HG02943 (cell line): ENCODE measurements at regions not wholly inside any gene's neighbourhood (a gene's known extent, or its start where the extent isn't known, plus 50 kb on each side); places are given as distances from the start of the nearest gene placed in this dataset.
"Not testable (repeated sequence)": the region's sequence is repeated elsewhere in the genome, so short reads cannot be mapped to it uniquely, and the experiment has no call there.

Experiments
- ATAC-seq: cut with Tn5 transposase; IDR thresholded peaks from one replicate; pipeline ENCODE4 v1.9.1; 2021; ENCODE audit warnings: mild to moderate bottlenecking, low read depth, moderate library complexity; ENCODE audit not compliant: unreplicated experiment

GRCh38 chr13:54248306-54248705 lies 1219.7 kb downstream of the OLFM4 start:
- no peak for ATAC-seq

GRCh38 chr13:54261856-54262255 lies 1233.2 kb downstream of the OLFM4 start:
- no peak for ATAC-seq

- ATAC-seq = no peak
These were observed 1235.3 kb downstream of the OLFM4 start for GRCh38 chr13:54263868-54264267.

GRCh38 chr13:54267253-54267668 lies 1238.6 kb downstream of the OLFM4 start:
- not testable (repeated sequence) for ATAC-seq

- ATAC-seq = not testable (repeated sequence)
These were observed 1239.5 kb downstream of the OLFM4 start for GRCh38 chr13:54268013-54268695.

- no peak for ATAC-seq
These were observed 1258.6 kb downstream of the OLFM4 start for GRCh38 chr13:54287062-54287764.

- ATAC-seq = no peak
These were observed 1272.5 kb downstream of the OLFM4 start for GRCh38 chr13:54301085-54301484.

- ATAC-seq = no peak
These were observed 1276.8 kb downstream of the OLFM4 start for GRCh38 chr13:54305377-54305776.

- ATAC-seq = no peak
These were observed 1284.3 kb downstream of the OLFM4 start for GRCh38 chr13:54312885-54313284.

GRCh38 chr13:54317722-54318121 lies 1289.1 kb downstream of the OLFM4 start:
- no peak for ATAC-seq

GRCh38 chr13:54337540-54337939 lies 1308.9 kb downstream of the OLFM4 start:
- no peak for ATAC-seq

- no peak for ATAC-seq
These were observed 1318.9 kb downstream of the OLFM4 start for GRCh38 chr13:54347531-54347930.

- no peak for ATAC-seq
These were observed 1327.6 kb downstream of the OLFM4 start for GRCh38 chr13:54356209-54356608.

GRCh38 chr13:54356849-54357248 lies 1328.2 kb downstream of the OLFM4 start:
- no peak for ATAC-seq

GRCh38 chr13:54357284-54357933 lies 1328.8 kb downstream of the OLFM4 start:
- no peak for ATAC-seq

- ATAC-seq = no peak
These were observed 1332.8 kb downstream of the OLFM4 start for GRCh38 chr13:54361460-54361859.

GRCh38 chr13:54366728-54367127 lies 1338.1 kb downstream of the OLFM4 start:
- ATAC-seq = no peak

- no peak for ATAC-seq
These were observed 1339.1 kb downstream of the OLFM4 start for GRCh38 chr13:54367639-54368271.

GRCh38 chr13:54368387-54368786 lies 1339.8 kb downstream of the OLFM4 start:
- ATAC-seq = no peak

- no peak for ATAC-seq
These were observed 1344.6 kb downstream of the OLFM4 start for GRCh38 chr13:54373211-54373610.

- ATAC-seq = no peak
These were observed 1350.8 kb downstream of the OLFM4 start for GRCh38 chr13:54379461-54379860.
